ENCODE measurements at regions not wholly inside any gene's neighbourhood (a gene's known extent, or its start where the extent isn't known, plus 50 kb on each side); places are given as distances from the start of the nearest gene placed in this dataset.

- no peak overlapping the region for H2BK120ac ChIP-seq (ENCODE audit: low read depth, low read length)
- no peaks in the 10 kb centered on the region for H3K79me1 ChIP-seq (ENCODE audit: low read length)
- no peaks in the 10 kb centered on the region for H3K79me2 ChIP-seq (ENCODE audit: control insufficient read depth, insufficient read depth, low read length)
- H3K4me2 ChIP-seq (ENCODE audit: low read length) = no peak overlapping the region
- DNase-seq = no peak
- no peak overlapping the region for H3K18ac ChIP-seq (ENCODE audit: low read length)
- H3K27me3 ChIP-seq (ENCODE audit: insufficient read depth, low read length, poor library complexity) = no peaks in the 10 kb centered on the region
- no peak overlapping the region for H3K4ac ChIP-seq (ENCODE audit: low read depth, low read length)
- no peaks in the 10 kb centered on the region for H3K36me3 ChIP-seq (ENCODE audit: control insufficient read depth, insufficient read depth, low read length)
- no peak overlapping the region for H4K8ac ChIP-seq (ENCODE audit: low read depth, low read length)
- WGBS (ENCODE audit: extremely low coverage, insufficient coverage, low lambda C conversion rate) = no CpG with 5 or more reads among the region's 4 CpGs
- H4K5ac ChIP-seq (ENCODE audit: low read length) = no peak overlapping the region
- no peak overlapping the region for H3K23ac ChIP-seq (ENCODE audit: low read length)
- no peaks in the 10 kb centered on the region for H3K4me1 ChIP-seq (ENCODE audit: control insufficient read depth, low read depth, low read length)
- H2BK5ac ChIP-seq (ENCODE audit: low read length) = no peak overlapping the region
- H3K9ac ChIP-seq (ENCODE audit: low read length) = no peak overlapping the region
- H3K4me3 ChIP-seq (ENCODE audit: low read length) = no peak overlapping the region
- no peak overlapping the region for H2BK15ac ChIP-seq (replicated peaks; ENCODE audit: low read depth)
- no peak overlapping the region for H3K27ac ChIP-seq (ENCODE audit: low read depth, low read length)
- H2AK5ac ChIP-seq (ENCODE audit: low read length) = no peak overlapping the region
- H3K56ac ChIP-seq (ENCODE audit: low read length) = no peak overlapping the region
Measured at GRCh38 chr15:96066126-96066525, 264.4 kb upstream of the NR2F2 start.

- Histone ChIP-seq H3K4me3 (ENCODE audit: low read length) (no peak overlapping the region), H3K23ac (ENCODE audit: low read length) (no peak overlapping the region), H3K27ac (ENCODE audit: low read depth, low read length) (no peak overlapping the region), H3K79me1 (ENCODE audit: low read length) (no peaks in the 10 kb centered on the region), H3K79me2 (ENCODE audit: control insufficient read depth, insufficient read depth, low read length) (no peaks in the 10 kb centered on the region), H3K36me3 (ENCODE audit: control insufficient read depth, insufficient read depth, low read length) (no peaks in the 10 kb centered on the region), H2BK120ac (ENCODE audit: low read depth, low read length) (no peak overlapping the region), H2AK5ac (ENCODE audit: low read length) (no peak overlapping the region), H3K9ac (ENCODE audit: low read length) (no peak overlapping the region), H2BK5ac (ENCODE audit: low read length) (no peak overlapping the region), H2BK15ac (replicated peaks; ENCODE audit: low read depth) (no peak overlapping the region), H3K56ac (ENCODE audit: low read length) (no peak overlapping the region), H4K5ac (ENCODE audit: low read length) (no peak overlapping the region), H3K4ac (ENCODE audit: low read depth, low read length) (no peak overlapping the region), H3K4me2 (ENCODE audit: low read length) (no peak overlapping the region), H3K4me1 (ENCODE audit: control insufficient read depth, low read depth, low read length) (no peaks in the 10 kb centered on the region), H3K27me3 (ENCODE audit: insufficient read depth, low read length, poor library complexity) (no peaks in the 10 kb centered on the region), H4K8ac (ENCODE audit: low read depth, low read length) (no peak overlapping the region), H3K18ac (ENCODE audit: low read length) (no peak overlapping the region)
- WGBS (ENCODE audit: extremely low coverage, insufficient coverage, low lambda C conversion rate) = no CpG with 5 or more reads among the region's 8 CpGs
- no peak for DNase-seq
Measured at GRCh38 chr15:96066852-96067495, 263.5 kb upstream of the NR2F2 start.

- Histone ChIP-seq H3K4me3 (ENCODE audit: low read length) (no peak overlapping the region), H3K4me1 (ENCODE audit: control insufficient read depth, low read depth, low read length) (no peaks in the 10 kb centered on the region), H3K79me2 (ENCODE audit: control insufficient read depth, insufficient read depth, low read length) (no peaks in the 10 kb centered on the region), H3K4me2 (ENCODE audit: low read length) (no peak overlapping the region), H2BK5ac (ENCODE audit: low read length) (no peak overlapping the region), H3K36me3 (ENCODE audit: control insufficient read depth, insufficient read depth, low read length) (no peaks in the 10 kb centered on the region), H3K9ac (ENCODE audit: low read length) (no peak overlapping the region), H3K4ac (ENCODE audit: low read depth, low read length) (no peak overlapping the region), H3K79me1 (ENCODE audit: low read length) (no peaks in the 10 kb centered on the region), H4K8ac (ENCODE audit: low read depth, low read length) (no peak overlapping the region), H3K27ac (ENCODE audit: low read depth, low read length) (no peak overlapping the region), H2BK120ac (ENCODE audit: low read depth, low read length) (no peak overlapping the region), H3K56ac (ENCODE audit: low read length) (no peak overlapping the region), H4K5ac (ENCODE audit: low read length) (no peak overlapping the region), H2BK15ac (replicated peaks; ENCODE audit: low read depth) (no peak overlapping the region), H2AK5ac (ENCODE audit: low read length) (no peak overlapping the region), H3K18ac (ENCODE audit: low read length) (no peak overlapping the region), H3K23ac (ENCODE audit: low read length) (no peak overlapping the region), H3K27me3 (ENCODE audit: insufficient read depth, low read length, poor library complexity) (no peaks in the 10 kb centered on the region)
- no CpG with 5 or more reads among the region's 2 CpGs for WGBS (ENCODE audit: extremely low coverage, insufficient coverage, low lambda C conversion rate)
- no peak for DNase-seq
Measured at GRCh38 chr15:96067677-96068076, 262.8 kb upstream of the NR2F2 start.

GRCh38 chr15:96068897-96069296 lies 261.6 kb upstream of the NR2F2 start:
- Histone ChIP-seq H3K4me2 (ENCODE audit: low read length) (no peak overlapping the region), H3K27ac (ENCODE audit: low read depth, low read length) (no peak overlapping the region), H2BK120ac (ENCODE audit: low read depth, low read length) (no peak overlapping the region), H2BK5ac (ENCODE audit: low read length) (no peak overlapping the region), H3K79me2 (ENCODE audit: control insufficient read depth, insufficient read depth, low read length) (no peaks in the 10 kb centered on the region), H3K4me3 (ENCODE audit: low read length) (no peak overlapping the region), H3K79me1 (ENCODE audit: low read length) (no peaks in the 10 kb centered on the region), H3K23ac (ENCODE audit: low read length) (no peak overlapping the region), H4K8ac (ENCODE audit: low read depth, low read length) (no peak overlapping the region), H3K4ac (ENCODE audit: low read depth, low read length) (no peak overlapping the region), H3K56ac (ENCODE audit: low read length) (no peak overlapping the region), H3K18ac (ENCODE audit: low read length) (no peak overlapping the region), H3K36me3 (ENCODE audit: control insufficient read depth, insufficient read depth, low read length) (no peaks in the 10 kb centered on the region), H3K4me1 (ENCODE audit: control insufficient read depth, low read depth, low read length) (no peaks in the 10 kb centered on the region), H2BK15ac (replicated peaks; ENCODE audit: low read depth) (no peak overlapping the region), H3K27me3 (ENCODE audit: insufficient read depth, low read length, poor library complexity) (no peaks in the 10 kb centered on the region), H4K5ac (ENCODE audit: low read length) (no peak overlapping the region), H3K9ac (ENCODE audit: low read length) (no peak overlapping the region), H2AK5ac (ENCODE audit: low read length) (no peak overlapping the region)
- no CpG with 5 or more reads among the region's 3 CpGs for WGBS (ENCODE audit: extremely low coverage, insufficient coverage, low lambda C conversion rate)
- DNase-seq = no peak

DNA sequence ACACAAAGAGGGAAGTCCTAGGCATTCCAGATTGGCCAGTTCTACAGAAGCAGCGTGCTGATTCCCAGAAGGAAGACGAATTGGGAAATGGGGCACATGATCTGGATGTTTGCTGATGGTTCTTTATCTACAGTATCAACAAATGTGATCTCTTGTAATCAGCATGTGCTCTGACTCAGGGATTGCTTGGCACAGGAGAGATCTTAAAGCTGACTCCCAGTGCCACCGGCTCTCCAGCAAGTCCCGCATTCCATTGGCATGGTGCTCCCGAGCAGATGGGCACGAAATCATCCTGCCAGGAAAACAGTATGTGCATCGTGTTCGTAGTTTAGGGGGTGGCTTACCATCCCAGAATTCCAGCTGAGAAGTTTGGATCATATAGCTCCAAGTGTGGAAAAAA lies 259.9 kb upstream of the NR2F2 start:
- no peak overlapping the region for H3K9ac ChIP-seq (ENCODE audit: low read length)
- DNase-seq = no peak

DNA sequence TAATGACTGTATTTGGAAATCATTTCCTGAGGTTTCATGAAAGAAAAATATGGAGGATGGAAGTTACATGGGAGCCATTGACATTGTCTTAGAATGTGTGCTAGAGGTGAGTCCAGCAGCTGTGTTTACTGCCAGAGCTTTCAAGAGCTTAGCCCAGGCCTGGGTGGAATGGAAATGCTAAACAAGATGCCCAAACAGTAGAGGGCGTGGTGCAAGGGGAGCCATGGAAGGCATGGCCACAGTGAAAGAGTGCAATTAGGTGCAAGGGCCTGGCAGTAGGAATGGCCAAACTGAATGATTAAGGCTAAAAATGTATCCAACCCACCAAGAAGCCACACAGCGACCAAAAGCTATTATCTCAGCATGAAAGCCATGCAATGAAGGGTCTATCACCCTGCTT lies 257.7 kb upstream of the NR2F2 start:
- H3K23ac ChIP-seq (ENCODE audit: low read length) = no peak overlapping the region
- no CpG with 5 or more reads among the region's 2 CpGs for WGBS (ENCODE audit: extremely low coverage, insufficient coverage, low lambda C conversion rate)
- H2BK5ac ChIP-seq (ENCODE audit: low read length) = no peak overlapping the region
- no peak overlapping the region for H3K4ac ChIP-seq (ENCODE audit: low read depth, low read length)
- H3K27me3 ChIP-seq (ENCODE audit: insufficient read depth, low read length, poor library complexity) = no peaks in the 10 kb centered on the region
- no peaks in the 10 kb centered on the region for H3K79me2 ChIP-seq (ENCODE audit: control insufficient read depth, insufficient read depth, low read length)
- H3K9ac ChIP-seq (ENCODE audit: low read length) = no peak overlapping the region
- H4K5ac ChIP-seq (ENCODE audit: low read length) = no peak overlapping the region
- no peak overlapping the region for H3K56ac ChIP-seq (ENCODE audit: low read length)
- no peaks in the 10 kb centered on the region for H3K79me1 ChIP-seq (ENCODE audit: low read length)
- H3K18ac ChIP-seq (ENCODE audit: low read length) = no peak overlapping the region
- no peak overlapping the region for H2AK5ac ChIP-seq (ENCODE audit: low read length)
- no peak overlapping the region for H4K8ac ChIP-seq (ENCODE audit: low read depth, low read length)
- H3K4me2 ChIP-seq (ENCODE audit: low read length) = no peak overlapping the region
- no peak overlapping the region for H3K27ac ChIP-seq (ENCODE audit: low read depth, low read length)
- H3K36me3 ChIP-seq (ENCODE audit: control insufficient read depth, insufficient read depth, low read length) = no peaks in the 10 kb centered on the region
- H2BK120ac ChIP-seq (ENCODE audit: low read depth, low read length) = no peak overlapping the region
- no peak overlapping the region for H3K4me3 ChIP-seq (ENCODE audit: low read length)
- no peak for DNase-seq
- no peak overlapping the region for H2BK15ac ChIP-seq (replicated peaks; ENCODE audit: low read depth)
- H3K4me1 ChIP-seq (ENCODE audit: control insufficient read depth, low read depth, low read length) = no peaks in the 10 kb centered on the region

More for the DNA sequence above, 259.9 kb upstream of the NR2F2 start:
- Histone ChIP-seq H3K79me1 (ENCODE audit: low read length) (no peaks in the 10 kb centered on the region), H4K5ac (ENCODE audit: low read length) (no peak overlapping the region), H3K4me3 (ENCODE audit: low read length) (no peak overlapping the region), H3K4me1 (ENCODE audit: control insufficient read depth, low read depth, low read length) (no peaks in the 10 kb centered on the region), H3K36me3 (ENCODE audit: control insufficient read depth, insufficient read depth, low read length) (no peaks in the 10 kb centered on the region), H3K4me2 (ENCODE audit: low read length) (no peak overlapping the region), H2BK5ac (ENCODE audit: low read length) (no peak overlapping the region), H3K27ac (ENCODE audit: low read depth, low read length) (no peak overlapping the region), H3K18ac (ENCODE audit: low read length) (no peak overlapping the region), H3K56ac (ENCODE audit: low read length) (no peak overlapping the region), H2BK120ac (ENCODE audit: low read depth, low read length) (no peak overlapping the region), H3K27me3 (ENCODE audit: insufficient read depth, low read length, poor library complexity) (no peaks in the 10 kb centered on the region), H2AK5ac (ENCODE audit: low read length) (no peak overlapping the region), H3K4ac (ENCODE audit: low read depth, low read length) (no peak overlapping the region), H4K8ac (ENCODE audit: low read depth, low read length) (no peak overlapping the region), H2BK15ac (replicated peaks; ENCODE audit: low read depth) (no peak overlapping the region), H3K23ac (ENCODE audit: low read length) (no peak overlapping the region), H3K79me2 (ENCODE audit: control insufficient read depth, insufficient read depth, low read length) (no peaks in the 10 kb centered on the region)
- WGBS (ENCODE audit: extremely low coverage, insufficient coverage, low lambda C conversion rate) = no CpG with 5 or more reads among the region's 8 CpGs
